GM18520 (cell line): ENCODE measurements at regions not wholly inside any gene's neighbourhood (a gene's known extent, or its start where the extent isn't known, plus 50 kb on each side); places are given as distances from the start of the nearest gene placed in this dataset.

ENCODE experiments used
- ATAC-seq: cut with Tn5 transposase; IDR thresholded peaks from one replicate; pipeline ENCODE4 v1.9.1; 2021; ENCODE audit not compliant: unreplicated experiment

DNA sequence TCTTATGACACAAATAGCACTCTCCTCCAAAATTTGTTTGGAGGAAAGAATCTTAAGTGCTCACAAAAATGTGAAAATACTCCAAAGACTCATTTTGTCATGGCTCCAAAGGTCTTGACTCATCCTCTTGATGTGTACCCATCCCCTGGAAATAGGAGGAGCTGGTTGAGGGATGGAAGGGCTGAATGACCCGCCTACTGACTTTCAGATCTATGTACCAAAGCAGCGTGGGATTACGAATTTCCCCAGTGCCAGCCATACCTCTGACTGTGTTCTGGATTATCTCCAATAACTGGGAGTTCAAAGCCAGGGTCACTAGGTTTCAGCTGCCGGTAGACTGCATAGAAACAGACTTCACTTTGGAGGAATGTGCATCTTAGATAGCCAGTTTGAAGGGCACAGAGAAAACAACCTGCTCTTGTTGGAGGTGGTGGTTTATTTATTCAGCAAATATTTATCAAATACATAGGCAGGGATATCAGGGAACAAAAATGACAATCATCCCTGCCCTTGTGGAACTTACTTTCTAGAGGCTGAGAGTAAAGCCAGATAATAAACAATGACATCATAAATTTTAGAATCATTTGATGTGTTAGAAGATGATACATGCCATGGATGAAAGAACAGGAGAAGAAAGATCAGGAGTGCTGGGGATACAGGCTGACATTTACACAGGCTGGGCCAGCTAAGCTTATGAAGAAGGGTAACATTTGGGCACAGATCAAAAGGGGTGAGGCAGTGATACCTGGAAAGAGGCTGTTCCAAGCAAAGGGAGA is 246.6 kb downstream of the TBXT start:
- ATAC-seq, result no peak

DNA sequence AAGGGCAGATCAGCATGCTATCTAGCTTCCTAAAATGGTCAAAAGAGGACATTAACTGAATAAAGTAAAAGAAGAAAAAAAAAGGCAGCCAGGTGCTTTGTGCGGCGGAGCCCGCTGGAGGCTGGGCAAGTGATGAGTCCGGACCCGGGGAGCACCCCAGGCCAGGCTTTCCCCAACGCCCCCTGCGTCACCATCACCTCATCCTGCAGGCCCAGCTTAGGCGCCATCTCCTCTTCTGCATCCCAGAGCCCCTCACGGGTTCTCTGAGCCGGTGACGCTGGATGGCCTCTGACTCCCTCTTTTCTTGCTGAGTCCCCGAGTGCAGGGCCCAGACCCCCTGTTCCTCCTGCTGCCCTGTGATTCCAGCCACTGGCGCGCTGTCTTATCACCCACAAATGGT is 250.1 kb downstream of the TBXT start:
- ATAC-seq, result no peak

DNA sequence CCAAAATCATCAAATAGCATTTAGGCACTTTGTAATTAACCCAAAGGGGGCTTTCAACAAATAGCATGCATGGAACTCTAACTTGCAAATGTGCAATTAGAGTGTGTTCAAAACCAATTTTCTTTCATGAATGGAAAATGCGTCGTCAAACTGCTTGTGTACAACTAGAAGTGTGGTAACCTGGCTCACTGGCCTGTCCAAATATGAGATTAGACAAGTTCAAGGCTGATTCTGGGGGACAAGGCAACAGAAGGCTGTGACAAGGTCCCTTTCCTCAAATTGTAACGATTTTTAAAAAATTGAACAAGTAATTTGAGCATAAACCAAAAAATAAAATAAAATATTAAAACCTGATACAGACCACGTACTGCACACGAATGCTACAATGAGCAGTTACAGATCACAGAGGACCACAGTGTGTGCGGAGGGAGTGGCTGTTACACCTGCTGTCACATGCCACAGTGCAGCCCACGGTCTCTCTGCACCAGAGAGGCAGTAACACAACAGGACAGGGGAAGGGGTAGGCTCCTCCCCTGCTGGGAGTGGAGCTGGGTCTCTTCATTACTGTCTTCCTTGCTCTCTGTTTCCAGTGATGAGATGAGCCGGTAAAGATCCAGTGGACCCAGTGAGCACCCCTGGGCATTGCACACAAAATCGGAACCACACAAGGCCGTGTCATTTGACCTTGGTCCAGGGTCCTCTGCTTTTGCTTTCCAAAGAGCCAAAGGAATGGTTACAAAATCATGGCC is 252.2 kb upstream of the PDE10A start:
- ATAC-seq, result no peak

DNA sequence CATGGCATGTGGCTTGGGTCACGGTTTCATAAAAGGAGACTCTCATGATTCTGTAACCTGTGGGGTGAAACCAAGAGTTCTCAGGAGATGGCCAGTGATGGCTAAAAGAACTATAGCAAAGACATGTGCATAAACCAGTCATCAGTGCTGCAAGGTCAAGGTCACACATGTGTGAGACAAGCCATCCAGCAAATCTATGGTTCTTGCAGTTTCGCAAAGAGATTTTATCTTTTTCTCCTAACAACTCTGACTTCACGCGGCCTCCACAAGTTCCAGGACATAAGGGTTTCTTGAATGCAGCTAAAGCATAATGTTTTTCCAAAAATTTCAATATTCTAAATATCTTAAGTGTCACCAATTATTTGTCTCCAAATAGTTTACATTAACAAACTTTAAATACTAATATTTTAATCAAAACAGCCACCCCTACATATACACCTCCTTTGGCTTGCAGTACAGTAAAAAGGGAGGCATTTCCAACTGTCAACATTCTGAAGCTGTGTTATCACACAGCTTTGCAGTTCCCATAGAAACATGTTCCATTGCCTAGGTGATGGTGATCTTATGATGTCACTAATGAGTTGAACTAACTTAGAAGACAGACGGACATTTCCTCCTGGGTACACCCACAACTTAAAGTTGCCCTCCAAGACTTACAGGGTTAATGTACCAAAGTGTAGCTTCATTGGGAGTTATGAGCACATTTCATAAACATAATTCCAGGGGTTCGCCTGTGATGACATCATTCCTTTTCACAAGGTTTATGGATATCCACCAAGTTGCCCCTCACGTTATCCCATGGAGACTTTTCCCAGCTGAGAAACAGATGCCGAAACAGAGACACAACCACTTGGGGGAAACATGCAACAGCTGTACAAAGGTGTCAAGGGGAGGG is 250.9 kb upstream of the PDE10A start:
- no peak for ATAC-seq

DNA sequence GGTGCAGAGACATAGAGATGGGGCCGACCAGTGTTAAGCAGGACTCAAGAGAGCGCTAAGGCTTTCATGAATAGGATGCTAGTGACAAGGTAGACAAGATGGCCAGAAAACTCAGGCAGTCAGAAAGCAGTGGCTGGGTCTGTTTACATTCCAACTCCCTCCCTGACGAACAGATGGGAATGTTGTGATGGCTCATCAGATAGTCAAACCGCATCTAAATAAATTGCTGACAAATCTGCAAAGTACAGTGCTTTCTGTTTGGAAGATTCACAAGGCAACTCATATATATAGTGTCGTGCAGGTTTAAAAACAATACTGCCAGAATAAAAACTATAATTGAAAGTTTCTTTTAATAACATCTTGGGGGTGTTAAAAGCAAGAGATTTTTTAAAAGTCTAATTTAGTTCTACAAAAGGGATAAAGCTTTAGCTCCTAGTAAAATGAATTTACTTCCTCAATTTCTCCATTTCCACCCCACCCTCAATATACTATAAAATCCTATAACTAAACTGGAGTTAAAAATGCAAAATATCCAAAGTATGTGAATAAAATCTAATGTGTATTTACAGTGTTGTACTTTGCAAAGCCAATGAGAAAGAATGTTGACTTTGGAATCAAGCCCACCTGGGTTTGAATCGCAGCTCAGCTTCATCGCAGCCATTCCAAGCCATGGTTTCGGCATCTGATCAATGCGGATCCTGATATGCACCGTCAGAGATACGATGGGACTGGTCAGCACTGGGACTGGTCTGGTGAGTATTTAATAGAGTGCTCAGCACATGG is 247.3 kb upstream of the PDE10A start:
- ATAC-seq, result no peak

DNA sequence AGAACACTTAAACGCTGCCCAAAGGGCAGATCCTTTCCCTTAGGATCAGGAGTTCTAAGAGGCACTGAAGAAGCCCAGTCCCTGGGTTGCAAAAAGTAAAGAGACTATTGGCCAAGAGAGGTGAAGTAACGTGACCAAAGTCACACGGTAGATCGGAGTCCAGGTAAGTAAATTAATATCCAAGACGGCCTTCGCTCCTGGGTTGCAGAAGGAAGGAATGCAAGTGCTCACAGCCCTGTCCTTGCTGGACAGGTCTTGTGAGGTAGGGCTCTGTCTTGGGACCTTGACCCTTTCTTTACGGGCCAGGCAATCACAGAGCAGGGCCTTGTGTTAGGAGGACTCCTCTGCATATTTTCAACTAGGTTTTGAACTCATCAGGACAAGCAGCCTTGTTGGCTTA is 243.7 kb upstream of the PDE10A start:
- no peak for ATAC-seq

- ATAC-seq, result no peak
Observed at GRCh38 chr6:165905744-165906143, 242.7 kb upstream of the PDE10A start.

GRCh38 chr6:165900970-165901369 is 237.9 kb upstream of the PDE10A start:
- ATAC-seq, result no peak

- ATAC-seq, result no peak
Observed at GRCh38 chr6:165899611-165900010, 236.6 kb upstream of the PDE10A start.

DNA sequence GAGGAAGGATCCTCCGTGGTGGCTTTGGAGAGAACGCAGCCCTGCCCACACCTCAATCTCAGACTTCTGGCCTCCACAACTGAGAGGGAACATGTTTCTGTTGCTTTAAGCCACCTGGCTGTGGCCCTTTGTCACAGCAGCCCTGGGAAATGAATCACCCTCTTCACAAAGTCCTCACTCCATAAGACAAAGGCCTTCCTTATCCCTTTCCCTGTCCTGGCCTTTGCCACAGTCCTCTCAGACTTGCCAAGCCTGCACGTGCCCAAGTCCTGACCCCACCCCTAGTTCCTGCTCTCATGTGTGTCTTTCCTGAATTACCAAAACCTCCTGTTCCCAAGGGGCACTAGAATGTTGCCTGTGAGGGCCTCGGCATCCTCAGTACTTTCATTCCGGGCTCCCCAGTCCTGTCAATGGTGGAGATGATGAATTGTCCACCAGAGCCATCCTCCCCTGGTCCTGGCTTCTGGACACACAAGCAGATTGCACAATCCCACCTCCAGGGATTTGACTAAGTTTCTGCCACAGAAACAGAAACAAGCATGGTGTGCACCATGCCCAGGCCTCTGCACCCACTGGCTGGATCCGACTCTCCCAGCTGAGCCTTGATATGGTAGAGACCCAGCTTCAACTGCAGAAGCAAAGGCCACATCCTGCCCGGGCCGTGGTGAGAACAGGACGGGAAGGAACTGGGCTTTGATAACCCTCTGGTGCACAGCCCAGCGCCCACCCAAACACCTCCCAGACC is 232.6 kb upstream of the PDE10A start:
- ATAC-seq, result no peak

DNA sequence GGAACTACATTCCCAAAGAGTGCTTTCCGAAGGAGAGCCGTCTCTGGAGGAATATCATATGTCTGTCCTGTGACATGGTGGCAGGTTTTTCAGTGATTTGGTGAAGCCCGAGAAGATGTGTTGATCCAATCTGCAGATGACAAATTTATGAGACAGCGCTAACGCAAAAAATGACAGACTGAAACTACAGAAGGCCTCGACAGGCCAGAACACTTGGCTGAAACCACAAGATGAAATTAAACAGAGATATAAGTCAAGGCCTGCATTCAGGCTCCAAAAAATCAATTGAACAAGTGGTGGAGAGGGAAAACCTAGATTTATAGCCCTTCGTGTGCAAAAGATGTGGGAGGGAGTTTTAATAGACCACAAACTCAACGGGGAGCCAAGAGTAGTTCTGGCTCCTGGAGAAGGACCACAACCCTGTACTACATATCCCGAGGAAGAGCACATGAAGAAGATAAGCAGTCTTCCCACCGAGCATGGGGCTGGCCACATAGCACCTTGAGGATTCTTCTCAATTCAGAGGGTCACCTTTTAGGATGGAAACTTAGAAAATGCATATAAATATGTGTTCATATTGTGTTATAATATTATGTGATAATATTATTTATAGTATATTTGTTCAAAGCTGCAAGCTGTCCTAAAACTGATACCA is 231.3 kb upstream of the PDE10A start:
- ATAC-seq, result no peak

DNA sequence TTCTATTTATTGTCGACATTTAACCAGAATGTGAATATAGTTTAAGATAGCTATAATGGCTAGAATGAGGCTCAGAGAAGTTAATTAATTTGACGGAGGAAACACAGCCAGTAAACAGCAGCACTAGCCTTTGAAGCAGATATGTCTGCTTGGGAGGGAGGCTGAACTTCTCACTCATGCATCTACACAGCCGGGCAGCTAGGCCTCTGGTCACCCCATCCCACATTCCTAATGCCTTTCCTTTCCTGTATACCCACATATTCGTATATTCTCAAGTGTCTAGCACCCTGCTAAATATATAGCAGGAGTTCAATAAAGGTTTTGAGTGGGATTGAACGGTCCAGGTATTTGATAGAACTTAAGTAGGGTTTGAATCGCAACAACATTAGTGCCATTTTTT is 230.4 kb upstream of the PDE10A start:
- no peak for ATAC-seq

GRCh38 chr6:165891320-165891719 is 228.3 kb upstream of the PDE10A start:
- no peak for ATAC-seq

DNA sequence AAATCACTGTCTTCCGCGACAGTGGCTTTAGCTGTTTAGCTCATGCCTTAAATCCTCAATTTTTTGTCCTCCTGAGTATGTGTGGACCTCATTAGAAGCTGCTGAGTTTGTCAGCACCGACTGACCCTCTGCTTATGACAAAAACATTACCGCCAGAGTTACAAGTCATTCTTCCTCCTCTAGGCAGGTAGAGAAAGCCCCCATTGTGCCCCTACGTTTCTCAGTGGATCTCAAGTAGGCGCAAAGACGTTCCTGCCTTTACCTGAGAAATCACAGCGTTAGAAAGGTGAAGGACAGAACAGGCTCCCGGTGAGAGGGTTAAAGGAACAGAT is 227.3 kb upstream of the PDE10A start:
- ATAC-seq, result no peak

GRCh38 chr6:165889636-165890403 is 226.8 kb upstream of the PDE10A start:
- ATAC-seq, result no peak

GRCh38 chr6:165886169-165886568 is 223.1 kb upstream of the PDE10A start:
- ATAC-seq, result no peak

DNA sequence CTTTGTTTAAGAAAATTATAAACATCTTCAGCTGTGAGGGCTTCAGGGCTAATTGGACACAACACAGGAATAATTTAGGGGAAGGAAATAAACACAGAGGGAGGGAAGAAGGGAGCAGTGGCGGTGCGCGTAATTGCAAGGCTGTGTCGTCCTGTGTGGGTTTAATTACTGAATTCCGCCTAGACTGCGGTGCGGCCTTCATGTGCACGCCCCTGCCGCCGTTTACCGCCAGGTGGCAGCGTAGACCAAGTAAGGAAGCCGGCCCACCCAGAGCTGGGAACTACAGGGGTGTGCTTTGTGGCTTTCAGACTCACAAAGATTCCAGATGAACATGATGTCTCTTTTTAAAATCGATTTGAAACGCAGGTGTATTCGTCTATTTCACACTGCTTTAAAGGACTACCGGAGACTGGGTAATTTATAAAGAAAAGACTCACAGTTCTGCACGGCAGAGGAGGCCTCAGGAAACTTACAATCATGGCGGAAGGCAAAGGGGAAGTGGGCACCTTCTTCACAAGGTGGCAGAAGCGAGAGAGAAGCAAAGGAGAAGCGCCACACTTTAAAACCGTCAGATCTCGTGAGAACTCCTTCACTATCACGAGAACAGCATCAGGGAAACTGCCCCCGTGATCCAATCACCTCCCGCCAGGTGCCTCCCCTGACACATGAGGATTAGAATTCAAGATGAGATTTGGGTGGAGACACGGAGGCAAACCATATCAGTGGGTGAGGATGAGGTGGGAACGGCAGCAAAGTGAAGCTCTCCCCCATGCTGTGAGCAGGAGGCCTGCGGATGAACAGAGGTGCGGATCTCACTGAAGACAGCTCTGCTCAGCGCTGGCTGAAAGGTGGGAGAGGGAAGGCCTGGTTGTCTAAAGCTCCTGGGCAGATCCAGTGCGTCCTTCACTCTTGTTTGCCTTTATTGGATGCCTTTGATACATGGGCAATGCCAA is 222.0 kb upstream of the PDE10A start:
- ATAC-seq, result peak; percentile 72
